ENCODE measurements at regions not wholly inside any gene's neighbourhood (a gene's known extent, or its start where the extent isn't known, plus 50 kb on each side); places are given as distances from the start of the nearest gene placed in this dataset.

DNA sequence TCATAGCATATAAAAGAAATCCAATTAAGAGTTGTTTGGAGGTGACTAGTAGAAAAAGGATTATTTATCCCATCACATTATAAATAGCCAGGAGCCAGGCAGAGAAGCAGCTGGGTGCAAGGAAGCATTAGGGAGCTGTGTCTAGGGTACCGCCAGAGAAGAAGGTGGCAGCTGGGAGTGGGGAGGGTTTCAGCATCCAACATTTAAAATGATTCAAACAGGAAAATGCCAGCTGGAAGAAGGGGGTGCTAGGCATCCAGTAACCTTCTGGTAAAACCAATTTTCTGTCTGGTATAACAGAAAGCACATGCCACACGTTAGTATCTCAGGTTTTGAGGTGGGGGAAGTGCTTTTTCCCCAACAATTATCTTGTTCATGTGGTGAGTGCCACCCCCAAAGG, 452.4 kb downstream of the ZEB2 start:
- 88% methylated on average over 2 of the region's 2 CpGs for WGBS
- H3K9ac ChIP-seq (ENCODE audit: low read depth in 1 of 2, low read length in 2 of 2), result no peak overlapping the region
- no peaks in the 10 kb centered on the region for H3K27me3 ChIP-seq (ENCODE audit: control insufficient read depth in 4 of 4, insufficient read depth in 4 of 4, low read length in 3 of 4)
- TF ChIP-seq FOXA1 (IDR thresholded peaks at IDR 0.05) (no peak), YY1 (IDR thresholded peaks at IDR 0.05) (no peak), RAD21 (IDR thresholded peaks at IDR 0.05) (no peak), SP1 (IDR thresholded peaks at IDR 0.05) (no peak), FOXA2 (IDR thresholded peaks at IDR 0.05) (no peak), EGR1 (IDR thresholded peaks at IDR 0.05; ENCODE audit: low read depth in 2 of 2) (no peak), HNF4G (IDR thresholded peaks at IDR 0.05) (no peak), RXRA (IDR thresholded peaks at IDR 0.05) (no peak), HNF4A (conservative IDR thresholded peaks at IDR 0.05) (no peak)
- TF ChIP-seq, protein P1, sequence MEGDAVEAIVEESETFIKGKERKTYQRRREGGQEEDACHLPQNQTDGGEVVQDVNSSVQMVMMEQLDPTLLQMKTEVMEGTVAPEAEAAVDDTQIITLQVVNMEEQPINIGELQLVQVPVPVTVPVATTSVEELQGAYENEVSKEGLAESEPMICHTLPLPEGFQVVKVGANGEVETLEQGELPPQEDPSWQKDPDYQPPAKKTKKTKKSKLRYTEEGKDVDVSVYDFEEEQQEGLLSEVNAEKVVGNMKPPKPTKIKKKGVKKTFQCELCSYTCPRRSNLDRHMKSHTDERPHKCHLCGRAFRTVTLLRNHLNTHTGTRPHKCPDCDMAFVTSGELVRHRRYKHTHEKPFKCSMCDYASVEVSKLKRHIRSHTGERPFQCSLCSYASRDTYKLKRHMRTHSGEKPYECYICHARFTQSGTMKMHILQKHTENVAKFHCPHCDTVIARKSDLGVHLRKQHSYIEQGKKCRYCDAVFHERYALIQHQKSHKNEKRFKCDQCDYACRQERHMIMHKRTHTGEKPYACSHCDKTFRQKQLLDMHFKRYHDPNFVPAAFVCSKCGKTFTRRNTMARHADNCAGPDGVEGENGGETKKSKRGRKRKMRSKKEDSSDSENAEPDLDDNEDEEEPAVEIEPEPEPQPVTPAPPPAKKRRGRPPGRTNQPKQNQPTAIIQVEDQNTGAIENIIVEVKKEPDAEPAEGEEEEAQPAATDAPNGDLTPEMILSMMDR (IDR thresholded peaks at IDR 0.05; ENCODE audit: low read depth, low read length, missing input control), result no peak
- TF ChIP-seq, protein P2, sequence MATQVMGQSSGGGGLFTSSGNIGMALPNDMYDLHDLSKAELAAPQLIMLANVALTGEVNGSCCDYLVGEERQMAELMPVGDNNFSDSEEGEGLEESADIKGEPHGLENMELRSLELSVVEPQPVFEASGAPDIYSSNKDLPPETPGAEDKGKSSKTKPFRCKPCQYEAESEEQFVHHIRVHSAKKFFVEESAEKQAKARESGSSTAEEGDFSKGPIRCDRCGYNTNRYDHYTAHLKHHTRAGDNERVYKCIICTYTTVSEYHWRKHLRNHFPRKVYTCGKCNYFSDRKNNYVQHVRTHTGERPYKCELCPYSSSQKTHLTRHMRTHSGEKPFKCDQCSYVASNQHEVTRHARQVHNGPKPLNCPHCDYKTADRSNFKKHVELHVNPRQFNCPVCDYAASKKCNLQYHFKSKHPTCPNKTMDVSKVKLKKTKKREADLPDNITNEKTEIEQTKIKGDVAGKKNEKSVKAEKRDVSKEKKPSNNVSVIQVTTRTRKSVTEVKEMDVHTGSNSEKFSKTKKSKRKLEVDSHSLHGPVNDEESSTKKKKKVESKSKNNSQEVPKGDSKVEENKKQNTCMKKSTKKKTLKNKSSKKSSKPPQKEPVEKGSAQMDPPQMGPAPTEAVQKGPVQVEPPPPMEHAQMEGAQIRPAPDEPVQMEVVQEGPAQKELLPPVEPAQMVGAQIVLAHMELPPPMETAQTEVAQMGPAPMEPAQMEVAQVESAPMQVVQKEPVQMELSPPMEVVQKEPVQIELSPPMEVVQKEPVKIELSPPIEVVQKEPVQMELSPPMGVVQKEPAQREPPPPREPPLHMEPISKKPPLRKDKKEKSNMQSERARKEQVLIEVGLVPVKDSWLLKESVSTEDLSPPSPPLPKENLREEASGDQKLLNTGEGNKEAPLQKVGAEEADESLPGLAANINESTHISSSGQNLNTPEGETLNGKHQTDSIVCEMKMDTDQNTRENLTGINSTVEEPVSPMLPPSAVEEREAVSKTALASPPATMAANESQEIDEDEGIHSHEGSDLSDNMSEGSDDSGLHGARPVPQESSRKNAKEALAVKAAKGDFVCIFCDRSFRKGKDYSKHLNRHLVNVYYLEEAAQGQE (IDR thresholded peaks at IDR 0.05), result no peak
- TF ChIP-seq, protein P3, sequence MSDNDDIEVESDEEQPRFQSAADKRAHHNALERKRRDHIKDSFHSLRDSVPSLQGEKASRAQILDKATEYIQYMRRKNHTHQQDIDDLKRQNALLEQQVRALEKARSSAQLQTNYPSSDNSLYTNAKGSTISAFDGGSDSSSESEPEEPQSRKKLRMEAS (IDR thresholded peaks at IDR 0.05), result no peak
- no peaks in the 10 kb centered on the region for H3K36me3 ChIP-seq (ENCODE audit: control insufficient read depth in 4 of 4, insufficient read depth in 3 of 4, low read depth in 1 of 4, low read length in 3 of 4)
- no peaks in the 10 kb centered on the region for H3K9me3 ChIP-seq (ENCODE audit: control insufficient read depth in 4 of 4, low read length in 3 of 4)
- H3K27ac ChIP-seq (ENCODE audit: low read depth in 1 of 2, low read length in 2 of 2), result no peak overlapping the region
- H3K4me3 ChIP-seq (ENCODE audit: low read depth in 1 of 3, low read length in 3 of 3), result no peak overlapping the region
- no peak for DNase-seq (ENCODE audit: low spot score)
- no peaks in the 10 kb centered on the region for H3K4me1 ChIP-seq (ENCODE audit: control insufficient read depth in 4 of 4, insufficient read depth in 4 of 4, low read length in 3 of 4)

DNA sequence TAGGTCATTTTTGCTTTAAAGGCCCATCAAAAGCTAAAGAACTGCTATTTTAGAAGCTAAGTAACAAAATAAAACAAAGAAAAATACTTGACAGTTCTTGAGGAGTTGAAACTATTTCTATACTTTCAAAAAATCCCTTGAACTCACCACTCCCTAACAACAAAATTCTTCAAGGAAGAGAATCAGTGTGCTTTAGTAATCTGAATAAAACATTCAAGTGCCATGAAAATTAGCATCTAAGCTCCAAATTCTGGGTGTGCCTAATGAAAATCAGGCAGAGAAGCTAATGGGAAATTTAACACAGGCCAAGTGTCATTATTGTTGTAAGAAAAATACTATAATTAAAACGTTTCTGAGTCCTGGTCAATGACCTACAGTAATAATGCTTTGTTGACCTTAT, 456.3 kb downstream of the ZEB2 start:
- Histone ChIP-seq H3K27me3 (ENCODE audit: control insufficient read depth in 4 of 4, insufficient read depth in 4 of 4, low read length in 3 of 4) (no peaks in the 10 kb centered on the region), H3K27ac (ENCODE audit: low read depth in 1 of 2, low read length in 2 of 2) (no peak overlapping the region), H3K4me3 (ENCODE audit: low read depth in 1 of 3, low read length in 3 of 3) (no peak overlapping the region), H3K4me1 (ENCODE audit: control insufficient read depth in 4 of 4, insufficient read depth in 4 of 4, low read length in 3 of 4) (no peaks in the 10 kb centered on the region), H3K9ac (ENCODE audit: low read depth in 1 of 2, low read length in 2 of 2) (no peak overlapping the region), H3K9me3 (ENCODE audit: control insufficient read depth in 4 of 4, low read length in 3 of 4) (no peaks in the 10 kb centered on the region), H3K36me3 (ENCODE audit: control insufficient read depth in 4 of 4, insufficient read depth in 3 of 4, low read depth in 1 of 4, low read length in 3 of 4) (no peaks in the 10 kb centered on the region)
- no peak for DNase-seq (ENCODE audit: low spot score)
- 70% methylated on average over 1 of the region's 1 CpG for WGBS
- TF ChIP-seq, protein P3 (IDR thresholded peaks at IDR 0.05), result no peak
- TF ChIP-seq, protein P4, sequence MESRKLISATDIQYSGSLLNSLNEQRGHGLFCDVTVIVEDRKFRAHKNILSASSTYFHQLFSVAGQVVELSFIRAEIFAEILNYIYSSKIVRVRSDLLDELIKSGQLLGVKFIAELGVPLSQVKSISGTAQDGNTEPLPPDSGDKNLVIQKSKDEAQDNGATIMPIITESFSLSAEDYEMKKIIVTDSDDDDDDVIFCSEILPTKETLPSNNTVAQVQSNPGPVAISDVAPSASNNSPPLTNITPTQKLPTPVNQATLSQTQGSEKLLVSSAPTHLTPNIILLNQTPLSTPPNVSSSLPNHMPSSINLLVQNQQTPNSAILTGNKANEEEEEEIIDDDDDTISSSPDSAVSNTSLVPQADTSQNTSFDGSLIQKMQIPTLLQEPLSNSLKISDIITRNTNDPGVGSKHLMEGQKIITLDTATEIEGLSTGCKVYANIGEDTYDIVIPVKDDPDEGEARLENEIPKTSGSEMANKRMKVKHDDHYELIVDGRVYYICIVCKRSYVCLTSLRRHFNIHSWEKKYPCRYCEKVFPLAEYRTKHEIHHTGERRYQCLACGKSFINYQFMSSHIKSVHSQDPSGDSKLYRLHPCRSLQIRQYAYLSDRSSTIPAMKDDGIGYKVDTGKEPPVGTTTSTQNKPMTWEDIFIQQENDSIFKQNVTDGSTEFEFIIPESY (IDR thresholded peaks at IDR 0.05), result no peak
- TF ChIP-seq TAF1 (conservative IDR thresholded peaks at IDR 0.05) (no peak), GABPA (IDR thresholded peaks at IDR 0.05 in 1 of 2, conservative IDR thresholded peaks at IDR 0.05 in 1 of 2) (no peak), HNF4A (conservative IDR thresholded peaks at IDR 0.05) (no peak), HNF4G (IDR thresholded peaks at IDR 0.05) (no peak), EGR1 (IDR thresholded peaks at IDR 0.05; ENCODE audit: low read depth in 2 of 2) (no peak), YY1 (IDR thresholded peaks at IDR 0.05) (no peak), RAD21 (IDR thresholded peaks at IDR 0.05) (no peak), FOXA2 (IDR thresholded peaks at IDR 0.05) (no peak), NR2F2 (IDR thresholded peaks at IDR 0.05) (no peak), FOXA1 (IDR thresholded peaks at IDR 0.05) (no peak), RXRA (IDR thresholded peaks at IDR 0.05) (no peak), JUND (IDR thresholded peaks at IDR 0.05) (no peak)
- TF ChIP-seq, protein P2 (IDR thresholded peaks at IDR 0.05), result no peak
- TF ChIP-seq, protein P5, sequence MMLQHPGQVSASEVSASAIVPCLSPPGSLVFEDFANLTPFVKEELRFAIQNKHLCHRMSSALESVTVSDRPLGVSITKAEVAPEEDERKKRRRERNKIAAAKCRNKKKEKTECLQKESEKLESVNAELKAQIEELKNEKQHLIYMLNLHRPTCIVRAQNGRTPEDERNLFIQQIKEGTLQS (IDR thresholded peaks at IDR 0.05), result no peak
- TF ChIP-seq, protein P1 (IDR thresholded peaks at IDR 0.05; ENCODE audit: low read depth, low read length, missing input control), result no peak
